ENCODE measurements at regions not wholly inside any gene's neighbourhood (a gene's known extent, or its start where the extent isn't known, plus 50 kb on each side); places are given as distances from the start of the nearest gene placed in this dataset.

- no peak overlapping the region for H3K4me3 ChIP-seq
- H3K27me3 ChIP-seq: no peaks in the 10 kb centered on the region
- DNase-seq (no peak), ATAC-seq (no peak)
- no peak for TF ChIP-seq CTCF (IDR thresholded peaks at IDR 0.05)
- TF ChIP-seq POLR2A (IDR thresholded peaks at IDR 0.05): no peak
- H3K9me3 ChIP-seq: peaks cover 0 to 6% (median 0%) of the 10 kb centered on the region in 12 donors
- intact Hi-C loops (cut with DNase I): no loop called here
- no peaks in the 10 kb centered on the region for H3K4me1 ChIP-seq
- no peak overlapping the region for H3K27ac ChIP-seq
- 86 to 93% (median 90%) methylated on average over 20 of the region's 20 CpGs for WGBS, 4 donors
- H3K36me3 ChIP-seq: no peaks in the 10 kb centered on the region
Observed at GRCh38 chrX:458631-459061, 71.9 kb upstream of the PPP2R3B start.

- H3K36me3 ChIP-seq: no peaks in the 10 kb centered on the region
- DNase-seq (no peak), ATAC-seq (no peak)
- no peak overlapping the region for H3K4me3 ChIP-seq
- WGBS, 4 donors: 68 to 79% (median 76%) methylated on average over 20 of the region's 20 CpGs
- H3K27me3 ChIP-seq: no peaks in the 10 kb centered on the region
- peaks cover 0 to 3% (median 0%) of the 10 kb centered on the region in 12 donors for H3K9me3 ChIP-seq
- intact Hi-C loops (cut with DNase I): no loop called here
- H3K27ac ChIP-seq: no peak overlapping the region
- H3K4me1 ChIP-seq: no peaks in the 10 kb centered on the region
- no peak for TF ChIP-seq POLR2A (IDR thresholded peaks at IDR 0.05)
- TF ChIP-seq CTCF (IDR thresholded peaks at IDR 0.05): no peak
Observed at GRCh38 chrX:459611-460010, 72.9 kb upstream of the PPP2R3B start.

- DNase-seq: no peak
- Histone ChIP-seq H3K4me3 (no peak overlapping the region), H3K4me1 (no peaks in the 10 kb centered on the region), H3K27me3 (no peaks in the 10 kb centered on the region), H3K9me3 (no peaks in the 10 kb centered on the region), H3K36me3 (no peaks in the 10 kb centered on the region), H3K27ac (no peak overlapping the region)
- no peak for TF ChIP-seq POLR2A (IDR thresholded peaks at IDR 0.05)
- 51 to 74% (median 67%) methylated on average over 11 of the region's 11 CpGs for WGBS, 4 donors
- intact Hi-C loops (cut with DNase I): no loop called here
- no peak for ATAC-seq
Observed at GRCh38 chrX:460116-460515, 73.4 kb upstream of the PPP2R3B start.

- no peaks in the 10 kb centered on the region for H3K27me3 ChIP-seq
- no peak overlapping the region for H3K27ac ChIP-seq
- 83 to 89% (median 88%) methylated on average over 45 of the region's 45 CpGs for WGBS, 4 donors
- no peaks in the 10 kb centered on the region for H3K4me1 ChIP-seq
- DNase-seq: no peak
- H3K36me3 ChIP-seq: no peaks in the 10 kb centered on the region
- intact Hi-C loops (cut with DNase I): no loop called here
- no peak overlapping the region for H3K4me3 ChIP-seq
- H3K9me3 ChIP-seq: no peaks in the 10 kb centered on the region
- TF ChIP-seq POLR2A (IDR thresholded peaks at IDR 0.05) (no peak), CTCF (IDR thresholded peaks at IDR 0.05) (no peak)
- ATAC-seq: peak in 1 of 4 donors; percentile 29
Observed at GRCh38 chrX:460823-461640, 74.3 kb upstream of the PPP2R3B start.

GRCh38 chrX:462853-463252 lies 76.1 kb upstream of the PPP2R3B start:
- 86 to 91% (median 87%) methylated on average over 16 to 21 of the region's 21 CpGs for WGBS, 4 donors
- DNase-seq (no peak), ATAC-seq (no peak)
- Histone ChIP-seq H3K4me1 (no peaks in the 10 kb centered on the region), H3K9me3 (no peaks in the 10 kb centered on the region), H3K4me3 (no peak overlapping the region), H3K27me3 (no peaks in the 10 kb centered on the region), H3K27ac (no peak overlapping the region), H3K36me3 (no peaks in the 10 kb centered on the region)
- TF ChIP-seq CTCF (IDR thresholded peaks at IDR 0.05) (no peak), POLR2A (IDR thresholded peaks at IDR 0.05) (no peak)
- intact Hi-C loops (cut with DNase I): no loop called here
